ENCODE measurements at regions not wholly inside any gene's neighbourhood (a gene's known extent, or its start where the extent isn't known, plus 50 kb on each side); places are given as distances from the start of the nearest gene placed in this dataset.

DNA sequence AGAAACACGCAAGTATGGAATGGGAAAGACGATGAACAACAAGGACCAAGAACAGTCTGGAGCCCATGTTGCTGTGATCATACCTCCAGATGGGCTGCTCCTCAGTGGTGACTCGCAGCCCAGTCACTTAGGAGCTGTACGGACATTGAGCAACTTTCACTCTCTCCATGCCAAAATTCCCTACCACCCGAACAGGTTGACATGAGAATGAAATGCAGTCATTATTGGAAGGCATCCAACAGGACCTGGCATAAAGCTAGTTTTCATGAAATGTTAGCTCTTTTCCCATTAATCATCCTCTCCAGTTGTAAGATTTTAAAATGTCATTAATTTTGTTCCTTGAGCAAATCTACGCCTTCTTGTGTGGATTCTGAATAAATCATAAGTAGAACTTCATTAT, 82.7 kb upstream of the GPM6B start:
- Mint-ChIP-seq H3K36me3 (ENCODE audit: low read depth) (no peaks in the 10 kb centered on the region), H3K27ac (no peak overlapping the region)
- POLR2A ChIA-PET: no interaction called here

DNA sequence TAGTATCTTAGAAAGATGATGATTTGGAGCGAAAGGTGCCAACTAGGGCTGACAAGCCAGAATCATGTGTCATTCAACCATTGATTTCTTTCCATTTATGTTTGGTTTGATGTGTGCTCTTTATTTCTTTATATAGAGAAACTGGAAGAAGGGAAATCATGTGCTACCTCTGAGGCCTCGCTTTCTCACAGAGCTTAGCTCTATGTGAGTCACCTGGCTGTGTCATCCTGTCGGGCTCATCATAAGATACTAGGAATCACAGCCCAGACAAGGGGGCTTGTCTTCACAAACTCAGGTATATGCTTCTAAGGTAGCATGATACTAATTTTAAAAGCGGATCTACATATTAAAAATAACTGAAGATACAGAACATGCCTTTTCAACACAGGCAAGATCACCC, 81.7 kb upstream of the GPM6B start:
- no peak overlapping the region for H3K4me3 Mint-ChIP-seq
- no peak for DNase-seq
- ChIA-PET CTCF (interaction anchor here (1.7 kb wide), 1 partner anchor 133 kb away, joined by 8 read pairs; no protein-coding TSS in a partner anchor), POLR2A (no interaction called here)
- no peaks in the 10 kb centered on the region for H3K36me3 Mint-ChIP-seq (ENCODE audit: low read depth)
- no peaks in the 10 kb centered on the region for H3K9me3 Mint-ChIP-seq (ENCODE audit: insufficient read depth)
- ATAC-seq: no peak
- H3K27me3 Mint-ChIP-seq (ENCODE audit: low read depth): no peaks in the 10 kb centered on the region
- H3K4me1 Mint-ChIP-seq (ENCODE audit: low read depth): no peaks in the 10 kb centered on the region
- H3K27ac Mint-ChIP-seq: no peak overlapping the region

More for the DNA sequence above, 82.7 kb upstream of the GPM6B start:
- CTCF ChIA-PET: no interaction called here
- Mint-ChIP-seq H3K4me1 (ENCODE audit: low read depth) (no peaks in the 10 kb centered on the region), H3K9me3 (ENCODE audit: insufficient read depth) (no peaks in the 10 kb centered on the region), H3K27me3 (ENCODE audit: low read depth) (no peaks in the 10 kb centered on the region), H3K4me3 (no peak overlapping the region)
- ATAC-seq: no peak
- DNase-seq: no peak

DNA sequence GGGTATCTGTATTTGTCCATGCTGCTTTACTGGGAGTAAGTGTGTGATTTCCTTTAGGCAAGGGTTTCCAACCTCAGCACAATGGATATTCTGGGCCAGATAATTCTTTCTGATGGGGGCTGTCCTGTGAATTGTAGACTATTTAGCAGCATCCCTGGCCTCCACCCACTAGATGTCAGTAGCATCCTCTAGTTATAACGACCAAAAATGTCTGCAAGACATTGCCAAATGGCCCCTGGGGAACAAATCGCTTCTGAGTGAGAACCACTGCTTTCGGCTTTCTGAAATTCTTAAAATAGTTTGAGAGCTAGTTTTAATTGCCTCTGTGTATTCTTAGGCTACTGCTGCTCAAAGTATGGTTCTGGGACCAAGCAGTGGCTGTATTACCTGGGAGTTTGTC, 81.2 kb upstream of the GPM6B start:
- no peaks in the 10 kb centered on the region for H3K27me3 Mint-ChIP-seq (ENCODE audit: low read depth)
- ChIA-PET CTCF (interaction anchor here (1.7 kb wide), 1 partner anchor 134 kb away, joined by 8 read pairs; no protein-coding TSS in a partner anchor), POLR2A (no interaction called here)
- no peak for DNase-seq
- H3K4me1 Mint-ChIP-seq (ENCODE audit: low read depth): no peaks in the 10 kb centered on the region
- H3K36me3 Mint-ChIP-seq (ENCODE audit: low read depth): no peaks in the 10 kb centered on the region
- H3K4me3 Mint-ChIP-seq: no peak overlapping the region
- H3K9me3 Mint-ChIP-seq (ENCODE audit: insufficient read depth): no peaks in the 10 kb centered on the region
- ATAC-seq: no peak
- no peak overlapping the region for H3K27ac Mint-ChIP-seq

DNA sequence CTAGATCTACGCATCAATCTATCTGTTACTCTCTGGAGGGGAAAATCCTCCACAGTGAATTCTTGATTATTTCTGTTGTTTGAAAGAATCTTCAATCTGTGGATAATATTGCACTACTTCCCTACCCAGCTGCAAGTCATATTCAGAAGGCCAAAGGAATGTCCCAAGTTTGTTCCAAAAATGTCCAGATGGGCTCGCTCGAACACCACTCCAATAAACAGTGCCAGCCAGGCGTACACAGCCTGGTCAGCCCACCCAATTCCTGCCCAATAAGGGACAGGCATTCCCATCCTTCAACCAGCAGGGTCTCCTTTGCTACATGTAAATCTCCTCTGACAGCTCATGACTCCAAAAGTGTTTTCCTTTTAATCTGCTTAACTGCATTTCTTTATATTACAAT, 80.7 kb upstream of the GPM6B start:
- ATAC-seq: no peak
- H3K9me3 Mint-ChIP-seq (ENCODE audit: insufficient read depth): no peaks in the 10 kb centered on the region
- DNase-seq: no peak
- H3K4me1 Mint-ChIP-seq (ENCODE audit: low read depth): no peaks in the 10 kb centered on the region
- no peak overlapping the region for H3K4me3 Mint-ChIP-seq
- no peaks in the 10 kb centered on the region for H3K36me3 Mint-ChIP-seq (ENCODE audit: low read depth)
- H3K27me3 Mint-ChIP-seq (ENCODE audit: low read depth): no peaks in the 10 kb centered on the region
- H3K27ac Mint-ChIP-seq: no peak overlapping the region
- ChIA-PET POLR2A (no interaction called here), CTCF (interaction anchor here (1.7 kb wide), 1 partner anchor 134 kb away, joined by 8 read pairs; no protein-coding TSS in a partner anchor)

DNA sequence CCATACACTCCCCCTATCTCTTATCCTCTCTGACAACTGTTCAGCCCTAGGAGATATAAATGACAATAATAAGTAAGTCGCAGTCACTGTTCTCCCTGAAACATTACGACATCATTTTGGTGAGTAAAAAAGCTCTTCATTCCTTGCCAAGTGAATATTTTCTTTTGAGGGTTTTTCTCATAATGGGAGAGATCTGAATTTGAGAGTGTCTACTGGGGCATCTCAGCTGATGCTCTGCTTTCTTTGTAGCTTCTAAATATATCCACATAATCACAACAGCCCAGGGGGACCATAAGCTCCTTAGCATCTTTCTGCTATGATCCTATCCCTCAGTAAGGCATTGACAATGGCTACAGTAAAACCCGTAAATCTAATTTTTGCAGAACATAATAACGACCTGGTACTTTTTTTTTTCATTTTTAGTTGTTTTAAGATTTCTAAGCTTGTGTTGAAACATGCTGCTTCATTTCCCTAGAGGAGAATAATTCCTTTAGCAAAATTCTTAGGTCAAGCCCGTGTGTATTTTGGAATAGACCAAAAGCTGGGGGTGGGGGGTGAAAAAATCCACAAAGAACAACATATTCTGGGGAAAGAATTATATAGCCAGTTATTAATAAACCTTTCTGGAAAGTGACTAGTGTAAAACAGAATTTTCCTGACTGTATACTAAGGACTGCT, 78.1 kb upstream of the GPM6B start:
- Mint-ChIP-seq H3K4me1 (ENCODE audit: low read depth) (no peaks in the 10 kb centered on the region), H3K9me3 (ENCODE audit: insufficient read depth) (no peaks in the 10 kb centered on the region), H3K27ac (no peak overlapping the region), H3K36me3 (ENCODE audit: low read depth) (no peaks in the 10 kb centered on the region), H3K27me3 (ENCODE audit: low read depth) (peaks cover 3% of the 10 kb centered on the region), H3K4me3 (no peak overlapping the region)
- ATAC-seq (no peak), DNase-seq (no peak)
- ChIA-PET CTCF (no interaction called here), POLR2A (no interaction called here)

DNA sequence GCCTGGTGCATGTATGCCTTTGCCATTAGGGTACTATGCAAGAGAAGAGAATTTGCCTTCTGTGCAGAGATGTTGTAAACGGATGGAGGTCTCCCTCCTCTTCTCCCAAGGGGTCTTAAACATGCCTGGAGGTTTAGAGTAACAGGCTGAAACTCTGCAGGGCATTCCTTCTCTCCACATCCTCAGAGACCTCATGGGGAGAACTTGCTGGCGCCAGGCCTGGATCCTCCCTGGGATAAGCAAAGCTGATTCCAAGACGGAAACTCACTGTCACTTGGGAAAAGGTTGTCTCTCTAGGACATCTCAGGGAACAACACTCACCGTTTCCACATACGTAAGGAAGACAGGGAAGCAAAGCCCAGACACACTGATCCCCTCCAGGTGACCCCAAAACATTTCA, 76.9 kb upstream of the GPM6B start:
- Mint-ChIP-seq H3K36me3 (ENCODE audit: low read depth) (no peaks in the 10 kb centered on the region), H3K27me3 (ENCODE audit: low read depth) (peaks cover 3% of the 10 kb centered on the region), H3K4me3 (no peak overlapping the region), H3K27ac (no peak overlapping the region), H3K9me3 (ENCODE audit: insufficient read depth) (no peaks in the 10 kb centered on the region), H3K4me1 (ENCODE audit: low read depth) (no peaks in the 10 kb centered on the region)
- DNase-seq (no peak), ATAC-seq (no peak)
- CTCF ChIA-PET: no interaction called here
- POLR2A ChIA-PET: no interaction called here

DNA sequence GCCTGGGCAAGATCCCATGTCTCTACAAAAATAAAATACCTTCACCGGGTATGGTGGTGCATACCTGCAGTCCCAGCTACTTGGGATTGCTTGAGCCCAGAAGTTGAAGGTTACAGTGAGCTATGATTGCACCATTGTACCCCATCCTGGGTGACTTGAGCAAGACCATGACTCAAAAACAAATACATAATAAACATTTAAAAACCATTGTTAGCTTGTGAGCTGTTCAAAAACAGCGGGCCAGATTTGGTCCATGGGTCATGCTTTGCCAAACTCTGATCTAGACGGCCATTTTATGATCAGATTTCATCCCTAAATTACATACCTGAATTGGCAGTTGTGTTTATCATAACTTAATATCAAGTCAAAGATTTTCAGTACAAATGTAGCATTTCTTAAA, 76.0 kb upstream of the GPM6B start:
- no peak for DNase-seq
- H3K27ac Mint-ChIP-seq: no peak overlapping the region
- POLR2A ChIA-PET: no interaction called here
- H3K4me3 Mint-ChIP-seq: no peak overlapping the region
- no peaks in the 10 kb centered on the region for H3K9me3 Mint-ChIP-seq (ENCODE audit: insufficient read depth)
- H3K4me1 Mint-ChIP-seq (ENCODE audit: low read depth): no peaks in the 10 kb centered on the region
- no peak for ATAC-seq
- H3K27me3 Mint-ChIP-seq (ENCODE audit: low read depth): peaks cover 3% of the 10 kb centered on the region
- H3K36me3 Mint-ChIP-seq (ENCODE audit: low read depth): no peaks in the 10 kb centered on the region
- CTCF ChIA-PET: no interaction called here

DNA sequence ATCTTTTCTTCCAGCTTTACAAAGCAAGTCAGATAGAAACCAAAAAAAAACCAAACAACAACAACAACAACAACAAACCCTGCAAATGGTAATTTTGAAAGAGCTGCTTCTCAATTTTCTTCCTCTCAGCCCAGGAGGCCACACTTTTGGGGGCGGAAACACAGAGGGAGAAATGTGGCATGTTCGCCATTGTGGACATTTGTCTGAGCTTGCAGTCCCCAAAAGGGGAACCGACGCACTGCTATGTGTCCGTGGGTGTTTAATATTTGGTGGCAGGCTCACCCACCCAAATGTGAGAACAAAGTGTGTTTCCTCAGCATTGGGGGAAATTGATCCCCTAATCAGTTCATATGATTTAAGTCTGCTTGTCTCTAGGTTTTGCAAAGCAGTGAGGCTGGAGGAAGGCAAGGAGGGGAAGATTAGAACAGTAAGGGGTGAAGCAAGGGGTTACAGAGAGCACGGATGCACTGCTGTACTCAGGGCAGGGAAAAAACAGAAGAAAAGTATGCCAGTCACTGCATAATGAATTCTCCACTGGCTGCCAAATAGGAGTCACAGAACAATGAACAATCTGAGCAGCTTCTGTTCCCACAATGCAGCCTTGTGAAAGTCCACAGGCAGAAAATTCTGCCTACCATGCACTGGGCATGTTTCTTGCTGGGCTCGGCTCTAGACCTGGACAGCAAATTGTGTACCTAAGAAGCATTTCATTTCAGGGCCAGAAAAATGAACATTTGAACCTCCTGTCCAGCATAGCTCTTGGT, 74.7 kb upstream of the GPM6B start:
- Mint-ChIP-seq H3K9me3 (ENCODE audit: insufficient read depth) (no peaks in the 10 kb centered on the region), H3K4me1 (ENCODE audit: low read depth) (no peaks in the 10 kb centered on the region), H3K36me3 (ENCODE audit: low read depth) (no peaks in the 10 kb centered on the region), H3K27ac (no peak overlapping the region), H3K4me3 (no peak overlapping the region), H3K27me3 (ENCODE audit: low read depth) (peaks cover 3% of the 10 kb centered on the region)
- ATAC-seq: no peak
- ChIA-PET POLR2A (no interaction called here), CTCF (no interaction called here)
- no peak for DNase-seq

DNA sequence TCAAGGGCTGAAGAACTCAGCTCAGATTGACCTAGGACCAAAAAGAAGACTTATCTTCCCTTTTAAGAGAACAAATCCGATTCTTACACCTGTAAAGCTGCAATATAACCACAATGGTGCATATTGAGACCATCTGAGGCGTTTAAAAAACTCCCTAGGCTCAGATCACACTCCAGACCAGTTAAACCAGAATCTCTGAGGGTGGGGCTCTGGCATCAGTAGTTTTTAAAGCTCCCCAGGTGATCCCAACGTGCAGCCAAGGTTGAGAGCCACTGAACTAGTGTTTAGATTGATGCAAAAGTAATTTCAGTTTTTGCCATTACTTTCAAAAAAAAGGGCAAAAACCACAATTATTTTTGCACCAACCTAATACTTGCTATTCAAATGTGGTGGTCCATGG, 73.9 kb upstream of the GPM6B start:
- Mint-ChIP-seq H3K36me3 (ENCODE audit: low read depth) (no peaks in the 10 kb centered on the region), H3K27me3 (ENCODE audit: low read depth) (peaks cover 3% of the 10 kb centered on the region), H3K4me1 (ENCODE audit: low read depth) (no peaks in the 10 kb centered on the region), H3K27ac (no peak overlapping the region), H3K9me3 (ENCODE audit: insufficient read depth) (no peaks in the 10 kb centered on the region), H3K4me3 (no peak overlapping the region)
- DNase-seq (no peak), ATAC-seq (no peak)
- ChIA-PET CTCF (no interaction called here), POLR2A (no interaction called here)

DNA sequence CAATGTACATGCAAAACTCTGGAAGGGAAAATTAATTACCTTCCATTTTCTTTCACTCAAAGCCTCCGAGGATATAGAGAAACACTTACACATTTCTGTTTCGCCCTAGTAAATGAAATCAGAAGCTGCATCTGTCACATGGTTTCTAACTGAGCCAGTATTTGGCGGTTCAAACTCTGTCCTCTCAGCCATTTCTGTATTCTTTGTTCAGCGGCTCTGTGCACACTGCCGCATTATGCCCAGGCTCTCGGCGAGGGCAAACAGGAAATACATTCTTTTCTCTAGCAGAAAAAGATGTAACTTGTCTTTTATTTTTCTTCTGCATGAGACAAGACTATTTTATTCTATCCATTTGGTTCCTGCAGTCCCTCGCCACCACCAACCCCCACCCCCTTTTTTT, 71.4 kb upstream of the GPM6B start:
- CTCF ChIA-PET: no interaction called here

DNA sequence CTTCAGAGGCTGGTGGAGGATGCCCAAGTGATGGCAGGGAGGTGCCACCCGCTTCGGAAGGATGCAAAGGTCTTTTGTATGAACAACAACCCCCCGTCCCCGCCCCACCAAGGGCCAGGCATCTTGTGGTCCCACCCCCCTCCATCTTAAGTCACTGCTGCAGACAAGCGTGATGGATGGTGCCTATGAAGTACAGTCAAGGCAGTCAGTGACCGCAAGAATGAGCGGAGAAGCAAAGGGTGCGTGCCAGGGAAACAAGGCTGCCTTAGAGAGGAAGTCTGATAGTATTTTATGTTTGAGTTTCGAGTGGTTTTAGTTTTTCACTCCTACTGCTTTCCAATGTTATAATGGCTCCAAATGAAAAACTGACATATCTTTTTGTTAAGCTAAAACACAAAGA, 68.7 kb upstream of the GPM6B start:
- Mint-ChIP-seq H3K36me3 (ENCODE audit: low read depth) (no peaks in the 10 kb centered on the region), H3K9me3 (ENCODE audit: insufficient read depth) (no peaks in the 10 kb centered on the region), H3K4me3 (no peak overlapping the region), H3K4me1 (ENCODE audit: low read depth) (no peaks in the 10 kb centered on the region), H3K27ac (no peak overlapping the region), H3K27me3 (ENCODE audit: low read depth) (no peaks in the 10 kb centered on the region)
- CTCF ChIA-PET: no interaction called here
- DNase-seq: no peak
- POLR2A ChIA-PET: no interaction called here
- no peak for ATAC-seq

More for the DNA sequence above, 71.4 kb upstream of the GPM6B start:
- H3K9me3 Mint-ChIP-seq (ENCODE audit: insufficient read depth): no peaks in the 10 kb centered on the region
- no peaks in the 10 kb centered on the region for H3K36me3 Mint-ChIP-seq (ENCODE audit: low read depth)
- DNase-seq: no peak
- POLR2A ChIA-PET: no interaction called here
- no peak for ATAC-seq
- no peak overlapping the region for H3K4me3 Mint-ChIP-seq
- H3K27me3 Mint-ChIP-seq (ENCODE audit: low read depth): peaks cover 3% of the 10 kb centered on the region
- H3K4me1 Mint-ChIP-seq (ENCODE audit: low read depth): no peaks in the 10 kb centered on the region
- no peak overlapping the region for H3K27ac Mint-ChIP-seq

DNA sequence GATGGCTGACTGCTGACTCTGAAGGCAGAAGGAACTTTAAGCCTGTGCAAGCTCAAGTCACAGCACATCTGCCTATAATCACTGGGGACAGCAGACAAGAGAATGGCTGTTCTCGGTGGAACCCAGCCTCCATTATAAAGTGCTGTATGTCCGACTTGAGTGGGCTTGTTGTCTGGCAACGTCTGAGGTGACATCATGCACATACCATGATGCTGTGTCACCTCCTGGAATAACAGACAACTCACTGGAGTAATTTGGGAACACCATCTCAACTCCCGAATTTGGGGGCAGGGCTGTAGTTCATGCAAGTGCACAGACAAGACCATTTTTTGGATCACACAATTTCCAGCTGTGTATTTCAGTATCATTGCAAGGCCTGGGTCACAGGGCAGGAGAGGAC, 59.8 kb upstream of the GPM6B start:
- POLR2A ChIA-PET: no interaction called here
- Mint-ChIP-seq H3K4me1 (ENCODE audit: low read depth) (no peaks in the 10 kb centered on the region), H3K9me3 (ENCODE audit: insufficient read depth) (no peaks in the 10 kb centered on the region), H3K27me3 (ENCODE audit: low read depth) (peaks cover 5% of the 10 kb centered on the region), H3K4me3 (no peak overlapping the region), H3K27ac (no peak overlapping the region), H3K36me3 (ENCODE audit: low read depth) (no peaks in the 10 kb centered on the region)
- DNase-seq (no peak), ATAC-seq (no peak)
- CTCF ChIA-PET: no interaction called here

DNA sequence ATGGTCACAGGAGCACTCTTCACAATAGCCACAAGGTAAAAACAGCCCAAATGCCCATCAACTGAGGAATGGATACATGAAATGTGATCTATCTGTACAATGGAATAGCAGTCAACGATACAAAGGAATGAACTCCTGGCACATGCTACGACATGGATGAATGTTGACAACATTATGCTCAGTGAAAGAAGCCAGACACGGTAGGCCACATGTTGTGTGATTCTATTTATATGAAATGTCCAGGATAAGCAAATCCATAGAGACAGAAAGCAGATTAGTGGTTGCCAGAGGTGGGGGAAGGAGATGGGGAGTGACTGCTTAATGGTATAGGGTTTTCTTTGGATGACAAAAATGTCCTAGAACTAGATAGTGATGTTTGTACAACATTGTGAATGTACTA, 58.7 kb upstream of the GPM6B start:
- POLR2A ChIA-PET: no interaction called here
- Mint-ChIP-seq H3K27me3 (ENCODE audit: low read depth) (peaks cover 5% of the 10 kb centered on the region), H3K4me1 (ENCODE audit: low read depth) (no peaks in the 10 kb centered on the region), H3K36me3 (ENCODE audit: low read depth) (no peaks in the 10 kb centered on the region), H3K4me3 (no peak overlapping the region), H3K27ac (no peak overlapping the region), H3K9me3 (ENCODE audit: insufficient read depth) (no peaks in the 10 kb centered on the region)
- DNase-seq: no peak
- no peak for ATAC-seq
- CTCF ChIA-PET: interaction anchor here (0.5 kb wide), 1 partner anchor 37 kb away, joined by 3 read pairs; no protein-coding TSS in a partner anchor

Measured in activated CD8-positive, alpha-beta T cell treated with anti-CD3 and anti-CD28 coated beads, Interleukin-2, amount 10 ng/mL, durations not matched to agents 7 days and 5 days (primary cell).